ENCODE measurements at regions not wholly inside any gene's neighbourhood (a gene's known extent, or its start where the extent isn't known, plus 50 kb on each side); places are given as distances from the start of the nearest gene placed in this dataset.

- Mint-ChIP-seq H3K4me3 (no peak overlapping the region), H3K27me3 (no peaks in the 10 kb centered on the region)
- H3K27ac ChIP-seq (ENCODE audit: insufficient read depth, low read length, poor library complexity, severe bottlenecking): no peak overlapping the region
Observed at GRCh38 chr10:4054656-4055435, 269.8 kb upstream of the KLF6 start.

GRCh38 chr10:4053940-4054339, 268.9 kb upstream of the KLF6 start:
- no peaks in the 10 kb centered on the region for H3K9me3 Mint-ChIP-seq
- Histone ChIP-seq H3K9me3 (ENCODE audit: control insufficient read depth in 2 of 2, low read length in 2 of 2) (no peaks in the 10 kb centered on the region), H3K27me3 (ENCODE audit: control insufficient read depth, insufficient read depth, low read length) (no peaks in the 10 kb centered on the region), H3K27ac (ENCODE audit: insufficient read depth, low read length, poor library complexity, severe bottlenecking) (no peak overlapping the region), H3K36me3 (ENCODE audit: control insufficient read depth, insufficient read depth, low read length) (no peaks in the 10 kb centered on the region), H3K4me3 (ENCODE audit: low read depth, low read length) (no peak overlapping the region), H3K4me1 (ENCODE audit: control insufficient read depth, insufficient read depth, low read length, poor library complexity, severe bottlenecking) (no peaks in the 10 kb centered on the region)
- no peak for ATAC-seq (ENCODE audit: low read depth in 2 of 2)
- no peak overlapping the region for H3K4me3 Mint-ChIP-seq
- H3K36me3 Mint-ChIP-seq: no peaks in the 10 kb centered on the region
- H3K27me3 Mint-ChIP-seq: no peaks in the 10 kb centered on the region
- peak overlapping the region in 2 of 3 donors; percentile 6 to 16 for H3K27ac Mint-ChIP-seq
- H3K4me1 Mint-ChIP-seq: no peaks in the 10 kb centered on the region
- no peak for DNase-seq

More at GRCh38 chr10:4054656-4055435, 269.8 kb upstream of the KLF6 start:
- Histone ChIP-seq H3K4me3 (ENCODE audit: low read depth, low read length) (no peak overlapping the region), H3K4me1 (ENCODE audit: control insufficient read depth, insufficient read depth, low read length, poor library complexity, severe bottlenecking) (peaks cover 4% of the 10 kb centered on the region), H3K27me3 (ENCODE audit: control insufficient read depth, insufficient read depth, low read length) (no peaks in the 10 kb centered on the region), H3K36me3 (ENCODE audit: control insufficient read depth, insufficient read depth, low read length) (no peaks in the 10 kb centered on the region), H3K9me3 (ENCODE audit: control insufficient read depth in 2 of 2, low read length in 2 of 2) (no peaks in the 10 kb centered on the region)
- peaks cover 0 to 7% (median 3%) of the 10 kb centered on the region in 4 donors for H3K4me1 Mint-ChIP-seq
- peak overlapping the region in 1 of 3 donors; percentile 6 for H3K27ac Mint-ChIP-seq
- H3K9me3 Mint-ChIP-seq: peaks cover 0 to under 1% (median 0%) of the 10 kb centered on the region in 7 donors
- DNase-seq: no peak
- H3K36me3 Mint-ChIP-seq: no peaks in the 10 kb centered on the region
- ATAC-seq (ENCODE audit: low read depth in 2 of 2): no peak

GRCh38 chr10:4051641-4052151, 266.7 kb upstream of the KLF6 start:
- Histone ChIP-seq H3K36me3 (ENCODE audit: control insufficient read depth, insufficient read depth, low read length) (no peaks in the 10 kb centered on the region), H3K27ac (ENCODE audit: insufficient read depth, low read length, poor library complexity, severe bottlenecking) (no peak overlapping the region), H3K9me3 (ENCODE audit: control insufficient read depth in 2 of 2, low read length in 2 of 2) (no peaks in the 10 kb centered on the region), H3K4me1 (ENCODE audit: control insufficient read depth, insufficient read depth, low read length, poor library complexity, severe bottlenecking) (no peaks in the 10 kb centered on the region), H3K4me3 (ENCODE audit: low read depth, low read length) (no peak overlapping the region), H3K27me3 (ENCODE audit: control insufficient read depth, insufficient read depth, low read length) (no peaks in the 10 kb centered on the region)
- Mint-ChIP-seq H3K27ac (no peak overlapping the region), H3K27me3 (no peaks in the 10 kb centered on the region), H3K36me3 (no peaks in the 10 kb centered on the region), H3K4me3 (no peak overlapping the region), H3K9me3 (no peaks in the 10 kb centered on the region), H3K4me1 (no peaks in the 10 kb centered on the region)
- DNase-seq (no peak), ATAC-seq (ENCODE audit: low read depth in 2 of 2) (no peak)

- ATAC-seq (ENCODE audit: low read depth in 2 of 2): no peak
- no peaks in the 10 kb centered on the region for H3K36me3 Mint-ChIP-seq
- no peak for DNase-seq
- Histone ChIP-seq H3K9me3 (ENCODE audit: control insufficient read depth in 2 of 2, low read length in 2 of 2) (no peaks in the 10 kb centered on the region), H3K27ac (ENCODE audit: insufficient read depth, low read length, poor library complexity, severe bottlenecking) (no peak overlapping the region), H3K36me3 (ENCODE audit: control insufficient read depth, insufficient read depth, low read length) (no peaks in the 10 kb centered on the region), H3K27me3 (ENCODE audit: control insufficient read depth, insufficient read depth, low read length) (no peaks in the 10 kb centered on the region), H3K4me3 (ENCODE audit: low read depth, low read length) (no peak overlapping the region), H3K4me1 (ENCODE audit: control insufficient read depth, insufficient read depth, low read length, poor library complexity, severe bottlenecking) (no peaks in the 10 kb centered on the region)
- no peak overlapping the region for H3K4me3 Mint-ChIP-seq
- no peaks in the 10 kb centered on the region for H3K9me3 Mint-ChIP-seq
- H3K27me3 Mint-ChIP-seq: no peaks in the 10 kb centered on the region
- H3K27ac Mint-ChIP-seq: peak overlapping the region in 1 of 3 donors; percentile 74
- no peaks in the 10 kb centered on the region for H3K4me1 Mint-ChIP-seq
Observed at GRCh38 chr10:4051011-4051640, 266.1 kb upstream of the KLF6 start.

- no peaks in the 10 kb centered on the region for H3K4me1 ChIP-seq (ENCODE audit: control insufficient read depth, insufficient read depth, low read length, poor library complexity, severe bottlenecking)
- no peaks in the 10 kb centered on the region for H3K36me3 Mint-ChIP-seq
- H3K4me3 Mint-ChIP-seq: no peak overlapping the region
Observed at GRCh38 chr10:4050061-4050460, 265.1 kb upstream of the KLF6 start.

GRCh38 chr10:4049348-4049747, 264.3 kb upstream of the KLF6 start:
- H3K36me3 ChIP-seq (ENCODE audit: control insufficient read depth, insufficient read depth, low read length): no peaks in the 10 kb centered on the region
- H3K9me3 Mint-ChIP-seq: peaks cover 0 to 2% (median 0%) of the 10 kb centered on the region in 7 donors
- H3K27me3 ChIP-seq (ENCODE audit: control insufficient read depth, insufficient read depth, low read length): no peaks in the 10 kb centered on the region
- no peaks in the 10 kb centered on the region for H3K4me1 Mint-ChIP-seq
- H3K36me3 Mint-ChIP-seq: no peaks in the 10 kb centered on the region
- no peak overlapping the region for H3K4me3 ChIP-seq (ENCODE audit: low read depth, low read length)
- no peaks in the 10 kb centered on the region for H3K4me1 ChIP-seq (ENCODE audit: control insufficient read depth, insufficient read depth, low read length, poor library complexity, severe bottlenecking)
- DNase-seq (no peak), ATAC-seq (ENCODE audit: low read depth in 2 of 2) (no peak)
- H3K27ac ChIP-seq (ENCODE audit: insufficient read depth, low read length, poor library complexity, severe bottlenecking): no peak overlapping the region
- H3K27me3 Mint-ChIP-seq: no peaks in the 10 kb centered on the region
- no peak overlapping the region for H3K4me3 Mint-ChIP-seq
- H3K9me3 ChIP-seq (ENCODE audit: control insufficient read depth in 2 of 2, low read length in 2 of 2): no peaks in the 10 kb centered on the region
- no peak overlapping the region for H3K27ac Mint-ChIP-seq

More at GRCh38 chr10:4050061-4050460, 265.1 kb upstream of the KLF6 start:
- ATAC-seq (ENCODE audit: low read depth in 2 of 2): no peak
- no peak for DNase-seq
- no peaks in the 10 kb centered on the region for H3K9me3 Mint-ChIP-seq
- no peaks in the 10 kb centered on the region for H3K27me3 Mint-ChIP-seq
- H3K27ac Mint-ChIP-seq: no peak overlapping the region
- H3K4me3 ChIP-seq (ENCODE audit: low read depth, low read length): no peak overlapping the region
- H3K4me1 Mint-ChIP-seq: no peaks in the 10 kb centered on the region
- no peaks in the 10 kb centered on the region for H3K9me3 ChIP-seq (ENCODE audit: control insufficient read depth in 2 of 2, low read length in 2 of 2)
- no peaks in the 10 kb centered on the region for H3K27me3 ChIP-seq (ENCODE audit: control insufficient read depth, insufficient read depth, low read length)
- no peaks in the 10 kb centered on the region for H3K36me3 ChIP-seq (ENCODE audit: control insufficient read depth, insufficient read depth, low read length)
- H3K27ac ChIP-seq (ENCODE audit: insufficient read depth, low read length, poor library complexity, severe bottlenecking): no peak overlapping the region

- Histone ChIP-seq H3K4me1 (ENCODE audit: control insufficient read depth, insufficient read depth, low read length, poor library complexity, severe bottlenecking) (no peaks in the 10 kb centered on the region), H3K9me3 (ENCODE audit: control insufficient read depth in 2 of 2, low read length in 2 of 2) (no peaks in the 10 kb centered on the region), H3K27me3 (ENCODE audit: control insufficient read depth, insufficient read depth, low read length) (no peaks in the 10 kb centered on the region), H3K36me3 (ENCODE audit: control insufficient read depth, insufficient read depth, low read length) (no peaks in the 10 kb centered on the region), H3K27ac (ENCODE audit: insufficient read depth, low read length, poor library complexity, severe bottlenecking) (no peak overlapping the region), H3K4me3 (ENCODE audit: low read depth, low read length) (no peak overlapping the region)
- peaks cover 0 to 2% (median 0%) of the 10 kb centered on the region in 7 donors for H3K9me3 Mint-ChIP-seq
- no peaks in the 10 kb centered on the region for H3K36me3 Mint-ChIP-seq
- no peak for ATAC-seq (ENCODE audit: low read depth in 2 of 2)
- no peak overlapping the region for H3K27ac Mint-ChIP-seq
- H3K27me3 Mint-ChIP-seq: no peaks in the 10 kb centered on the region
- H3K4me1 Mint-ChIP-seq: no peaks in the 10 kb centered on the region
- no peak overlapping the region for H3K4me3 Mint-ChIP-seq
- no peak for DNase-seq
Observed at GRCh38 chr10:4048236-4048864, 263.3 kb upstream of the KLF6 start.

Data from CD4-positive, CD25-positive, alpha-beta regulatory T cell (primary cell).